GM23338 (cell line): ENCODE measurements at regions not wholly inside any gene's neighbourhood (a gene's known extent, or its start where the extent isn't known, plus 50 kb on each side); places are given as distances from the start of the nearest gene placed in this dataset.
A peak's percentile ranks its signal among the peaks of the same experiment; 100 is the strongest.

Experiments used
- ATAC-seq: fragments of 200-7000 bp; cut with Tn5 transposase; 3 replicates; pipeline ENCODE4 v1.9.1; 2020
- DNase-seq: peaks from one replicate; pipeline ENCODE4 v3.0.0-alpha.2; 2015; ENCODE audit warnings: low spot score
- H2AFZ ChIP-seq: fragments of 200-600 bp; sonication (generic); 2 replicates; pipeline ENCODE4 v1.8.0; 2016; ENCODE audit warnings: antibody characterized with exemption, mild to moderate bottlenecking, moderate library complexity
- H3F3A ChIP-seq: fragments of 200-600 bp; sonication (generic); replicated peaks from 2 replicates; pipeline ENCODE4 v1.8.0; 2017; ENCODE audit warnings: antibody characterized with exemption, mixed run types, low read depth
- H3K27ac ChIP-seq: fragments of 200-600 bp; sonication (generic); 2 replicates; pipeline ENCODE4 v1.6.1; 2016; ENCODE audit warnings: low read depth
- H3K27me3 ChIP-seq: fragments of 200-600 bp; sonication (generic); 2 replicates; pipeline ENCODE4 v1.8.0; 2016; ENCODE audit warnings: mild to moderate bottlenecking, mixed run types, moderate library complexity; ENCODE audit not compliant: insufficient read depth
- H3K36me3 ChIP-seq: fragments of 200-600 bp; sonication (generic); 2 replicates; pipeline ENCODE4 v1.8.0; 2016; ENCODE audit warnings: mild to moderate bottlenecking; ENCODE audit not compliant: insufficient read depth
- H3K4me1 ChIP-seq: fragments of 200-600 bp; sonication (generic); 2 replicates; pipeline ENCODE4 v1.8.0; 2016; ENCODE audit warnings: mild to moderate bottlenecking, moderate library complexity; ENCODE audit not compliant: insufficient read depth
- H3K4me2 ChIP-seq: fragments of 200-600 bp; sonication (generic); 2 replicates; pipeline ENCODE4 v1.7.1; 2017; ENCODE audit warnings: mixed run types
- H3K4me3 ChIP-seq: fragments of 200-600 bp; sonication (generic); 2 replicates; pipeline ENCODE4 v1.6.1; 2016; ENCODE audit warnings: mixed run types
- H3K79me2 ChIP-seq: fragments of 200-600 bp; sonication (generic); replicated peaks from 2 replicates; pipeline ENCODE4 v1.8.0; 2017; ENCODE audit warnings: mild to moderate bottlenecking; ENCODE audit not compliant: insufficient read depth
- H3K9me2 ChIP-seq: fragments of 200-600 bp; sonication (generic); 2 replicates; pipeline ENCODE4 v1.8.0; 2017; ENCODE audit not compliant: insufficient read depth
- H4K20me1 ChIP-seq: fragments of 200-600 bp; sonication (generic); replicated peaks from 2 replicates; pipeline ENCODE4 v1.8.0; 2017; ENCODE audit warnings: mild to moderate bottlenecking; ENCODE audit not compliant: insufficient read depth
- H3K27ac Mint-ChIP-seq: 2 replicates; pipeline ENCODE4 v1.8.0; 2020; ENCODE audit warnings: inconsistent platforms, mild to moderate bottlenecking, moderate library complexity, mixed read lengths
- H3K27me3 Mint-ChIP-seq: 3 replicates; pipeline ENCODE4 v1.8.0; 2022; ENCODE audit warnings: low read depth, mild to moderate bottlenecking, moderate library complexity, mixed read lengths, inconsistent platforms; ENCODE audit not compliant: insufficient read depth, poor library complexity
- H3K36me3 Mint-ChIP-seq: 3 replicates; pipeline ENCODE4 v1.8.0; 2021; ENCODE audit warnings: low read depth, mild to moderate bottlenecking, inconsistent platforms, moderate library complexity, mixed read lengths
- H3K4me1 Mint-ChIP-seq: 3 replicates; pipeline ENCODE4 v1.8.0; 2020; ENCODE audit warnings: mild to moderate bottlenecking, inconsistent platforms, mixed read lengths
- H3K4me3 Mint-ChIP-seq: 3 replicates; pipeline ENCODE4 v1.8.0; 2021; ENCODE audit warnings: moderate library complexity, mild to moderate bottlenecking, inconsistent platforms, mixed read lengths
- H3K9me3 Mint-ChIP-seq: 3 replicates; pipeline ENCODE4 v1.8.0; 2020; ENCODE audit warnings: moderate library complexity, mild to moderate bottlenecking, inconsistent platforms, mixed read lengths
- CREB1 ChIP-seq: fragments of 250-450 bp; sonication (Bioruptor Pico); IDR thresholded peaks from 2 replicates; pipeline ENCODE4 v1.5.0; 2020; ENCODE audit warnings: low read depth, mild to moderate bottlenecking, moderate library complexity
- EZH2phosphoT487 ChIP-seq: fragments of 200-600 bp; sonication (generic); IDR thresholded peaks from one replicate; pipeline ENCODE4 v1.8.1; 2018; ENCODE audit warnings: antibody characterized with exemption; ENCODE audit not compliant: unreplicated experiment
- NANOG ChIP-seq: IDR thresholded peaks from 2 replicates; pipeline ENCODE4 v1.6.1; 2016; ENCODE audit warnings: antibody characterized with exemption, borderline replicate concordance
- TF ChIP-seq, protein P1 (sequence below), 2 experiments: fragments of 200-600 bp in 1 of 2; sonication (generic) in 1 of 2; conservative IDR thresholded peaks; 2 replicates each; pipeline versions ENCODE4 v1.5.1 to v1.6.1; 2016 to 2017; ENCODE audit warnings: antibody characterized with exemption in 2 of 2, low read depth in 2 of 2, mild to moderate bottlenecking in 2 of 2, moderate library complexity in 1 of 2
- TF ChIP-seq, protein P2 (sequence below): fragments of 250-450 bp; sonication (Bioruptor Pico); IDR thresholded peaks from 2 replicates; pipeline ENCODE4 v1.5.0; 2020; ENCODE audit warnings: mild to moderate bottlenecking, moderate library complexity

DNA sequence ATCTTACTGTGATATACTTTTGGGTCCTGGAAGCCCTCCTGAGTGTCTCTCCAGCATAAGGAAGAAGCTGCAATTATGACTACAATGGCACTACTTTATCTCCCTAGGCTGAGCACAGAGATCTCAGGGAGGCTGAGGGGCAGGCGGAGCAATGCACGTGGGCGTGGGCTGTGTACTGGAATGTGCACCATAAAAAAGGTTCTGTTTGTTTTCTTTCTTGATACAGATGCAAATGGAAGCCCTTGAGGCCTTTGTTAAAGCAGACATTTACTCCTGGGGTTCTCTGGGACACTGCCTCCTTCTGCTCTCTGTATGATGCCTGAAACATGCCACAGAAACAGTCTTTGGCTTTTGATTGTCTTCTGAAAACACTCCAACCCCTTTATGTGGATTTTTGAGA lies 79.1 kb upstream of the DLX2 start:
- Histone ChIP-seq H3K36me3 (no peaks in the 10 kb centered on the region), H3K4me2 (peak overlapping the region; percentile 53), H3K27me3 (peaks cover 6% of the 10 kb centered on the region; the same call in 1 of the 2 replicates), H3K4me3 (no peak overlapping the region), H3K4me1 (peaks cover 11% of the 10 kb centered on the region), H2AFZ (no peak overlapping the region), H3K27ac (no peak overlapping the region), H3K79me2 (no peaks in the 10 kb centered on the region), H3K9me2 (no peaks in the 10 kb centered on the region), H3F3A (no peaks in the 10 kb centered on the region), H4K20me1 (no peaks in the 10 kb centered on the region)
- Mint-ChIP-seq H3K27ac (no peak overlapping the region), H3K9me3 (peaks cover 18% of the 10 kb centered on the region), H3K36me3 (peaks cover 17% of the 10 kb centered on the region; the same call in 2 of the 3 replicates), H3K4me1 (peaks cover 19% of the 10 kb centered on the region), H3K4me3 (peak overlapping the region; percentile 18; the same call in 2 of the 3 replicates), H3K27me3 (peaks cover 17% of the 10 kb centered on the region)
- DNase-seq (peak; percentile 78), ATAC-seq (peak; percentile 99)
- TF ChIP-seq, protein P1, sequence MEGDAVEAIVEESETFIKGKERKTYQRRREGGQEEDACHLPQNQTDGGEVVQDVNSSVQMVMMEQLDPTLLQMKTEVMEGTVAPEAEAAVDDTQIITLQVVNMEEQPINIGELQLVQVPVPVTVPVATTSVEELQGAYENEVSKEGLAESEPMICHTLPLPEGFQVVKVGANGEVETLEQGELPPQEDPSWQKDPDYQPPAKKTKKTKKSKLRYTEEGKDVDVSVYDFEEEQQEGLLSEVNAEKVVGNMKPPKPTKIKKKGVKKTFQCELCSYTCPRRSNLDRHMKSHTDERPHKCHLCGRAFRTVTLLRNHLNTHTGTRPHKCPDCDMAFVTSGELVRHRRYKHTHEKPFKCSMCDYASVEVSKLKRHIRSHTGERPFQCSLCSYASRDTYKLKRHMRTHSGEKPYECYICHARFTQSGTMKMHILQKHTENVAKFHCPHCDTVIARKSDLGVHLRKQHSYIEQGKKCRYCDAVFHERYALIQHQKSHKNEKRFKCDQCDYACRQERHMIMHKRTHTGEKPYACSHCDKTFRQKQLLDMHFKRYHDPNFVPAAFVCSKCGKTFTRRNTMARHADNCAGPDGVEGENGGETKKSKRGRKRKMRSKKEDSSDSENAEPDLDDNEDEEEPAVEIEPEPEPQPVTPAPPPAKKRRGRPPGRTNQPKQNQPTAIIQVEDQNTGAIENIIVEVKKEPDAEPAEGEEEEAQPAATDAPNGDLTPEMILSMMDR (conservative IDR thresholded peaks at IDR 0.05; ENCODE audit: low read depth in 2 of 2) = no peak
- TF ChIP-seq NANOG (peak; percentile 63; the same call in 1 of the 2 replicates), EZH2phosphoT487 (no peak), CREB1 (CRISPR knock-in tag) (peak; percentile 44; the same call in 1 of the 2 replicates)
- TF ChIP-seq, protein P2, sequence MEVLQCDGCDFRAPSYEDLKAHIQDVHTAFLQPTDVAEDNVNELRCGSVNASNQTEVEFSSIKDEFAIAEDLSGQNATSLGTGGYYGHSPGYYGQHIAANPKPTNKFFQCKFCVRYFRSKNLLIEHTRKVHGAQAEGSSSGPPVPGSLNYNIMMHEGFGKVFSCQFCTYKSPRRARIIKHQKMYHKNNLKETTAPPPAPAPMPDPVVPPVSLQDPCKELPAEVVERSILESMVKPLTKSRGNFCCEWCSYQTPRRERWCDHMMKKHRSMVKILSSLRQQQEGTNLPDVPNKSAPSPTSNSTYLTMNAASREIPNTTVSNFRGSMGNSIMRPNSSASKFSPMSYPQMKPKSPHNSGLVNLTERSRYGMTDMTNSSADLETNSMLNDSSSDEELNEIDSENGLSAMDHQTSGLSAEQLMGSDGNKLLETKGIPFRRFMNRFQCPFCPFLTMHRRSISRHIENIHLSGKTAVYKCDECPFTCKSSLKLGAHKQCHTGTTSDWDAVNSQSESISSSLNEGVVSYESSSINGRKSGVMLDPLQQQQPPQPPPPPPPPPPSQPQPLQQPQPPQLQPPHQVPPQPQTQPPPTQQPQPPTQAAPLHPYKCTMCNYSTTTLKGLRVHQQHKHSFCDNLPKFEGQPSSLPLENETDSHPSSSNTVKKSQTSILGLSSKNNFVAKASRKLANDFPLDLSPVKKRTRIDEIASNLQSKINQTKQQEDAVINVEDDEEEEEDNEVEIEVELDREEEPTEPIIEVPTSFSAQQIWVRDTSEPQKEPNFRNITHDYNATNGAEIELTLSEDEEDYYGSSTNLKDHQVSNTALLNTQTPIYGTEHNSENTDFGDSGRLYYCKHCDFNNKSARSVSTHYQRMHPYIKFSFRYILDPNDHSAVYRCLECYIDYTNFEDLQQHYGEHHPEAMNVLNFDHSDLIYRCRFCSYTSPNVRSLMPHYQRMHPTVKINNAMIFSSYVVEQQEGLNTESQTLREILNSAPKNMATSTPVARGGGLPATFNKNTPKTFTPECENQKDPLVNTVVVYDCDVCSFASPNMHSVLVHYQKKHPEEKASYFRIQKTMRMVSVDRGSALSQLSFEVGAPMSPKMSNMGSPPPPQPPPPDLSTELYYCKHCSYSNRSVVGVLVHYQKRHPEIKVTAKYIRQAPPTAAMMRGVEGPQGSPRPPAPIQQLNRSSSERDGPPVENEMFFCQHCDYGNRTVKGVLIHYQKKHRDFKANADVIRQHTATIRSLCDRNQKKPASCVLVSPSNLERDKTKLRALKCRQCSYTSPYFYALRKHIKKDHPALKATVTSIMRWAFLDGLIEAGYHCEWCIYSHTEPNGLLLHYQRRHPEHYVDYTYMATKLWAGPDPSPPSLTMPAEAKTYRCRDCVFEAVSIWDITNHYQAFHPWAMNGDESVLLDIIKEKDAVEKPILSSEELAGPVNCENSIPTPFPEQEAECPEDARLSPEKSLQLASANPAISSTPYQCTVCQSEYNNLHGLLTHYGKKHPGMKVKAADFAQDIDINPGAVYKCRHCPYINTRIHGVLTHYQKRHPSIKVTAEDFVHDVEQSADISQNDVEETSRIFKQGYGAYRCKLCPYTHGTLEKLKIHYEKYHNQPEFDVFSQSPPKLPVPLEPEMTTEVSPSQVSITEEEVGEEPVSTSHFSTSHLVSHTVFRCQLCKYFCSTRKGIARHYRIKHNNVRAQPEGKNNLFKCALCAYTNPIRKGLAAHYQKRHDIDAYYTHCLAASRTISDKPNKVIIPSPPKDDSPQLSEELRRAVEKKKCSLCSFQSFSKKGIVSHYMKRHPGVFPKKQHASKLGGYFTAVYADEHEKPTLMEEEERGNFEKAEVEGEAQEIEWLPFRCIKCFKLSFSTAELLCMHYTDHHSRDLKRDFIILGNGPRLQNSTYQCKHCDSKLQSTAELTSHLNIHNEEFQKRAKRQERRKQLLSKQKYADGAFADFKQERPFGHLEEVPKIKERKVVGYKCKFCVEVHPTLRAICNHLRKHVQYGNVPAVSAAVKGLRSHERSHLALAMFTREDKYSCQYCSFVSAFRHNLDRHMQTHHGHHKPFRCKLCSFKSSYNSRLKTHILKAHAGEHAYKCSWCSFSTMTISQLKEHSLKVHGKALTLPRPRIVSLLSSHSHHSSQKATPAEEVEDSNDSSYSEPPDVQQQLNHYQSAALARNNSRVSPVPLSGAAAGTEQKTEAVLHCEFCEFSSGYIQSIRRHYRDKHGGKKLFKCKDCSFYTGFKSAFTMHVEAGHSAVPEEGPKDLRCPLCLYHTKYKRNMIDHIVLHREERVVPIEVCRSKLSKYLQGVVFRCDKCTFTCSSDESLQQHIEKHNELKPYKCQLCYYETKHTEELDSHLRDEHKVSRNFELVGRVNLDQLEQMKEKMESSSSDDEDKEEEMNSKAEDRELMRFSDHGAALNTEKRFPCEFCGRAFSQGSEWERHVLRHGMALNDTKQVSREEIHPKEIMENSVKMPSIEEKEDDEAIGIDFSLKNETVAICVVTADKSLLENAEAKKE = peak; percentile 77; the same call in 1 of the 2 replicates
